ENCODE measurements at regions not wholly inside any gene's neighbourhood (a gene's known extent, or its start where the extent isn't known, plus 50 kb on each side); places are given as distances from the start of the nearest gene placed in this dataset.

GRCh38 chr10:28201410-28202400 lies 101.2 kb downstream of the MPP7 start:
- no peak for ATAC-seq
- no peak overlapping the region for H3K27ac ChIP-seq
- intact Hi-C loops (cut with DNase I; ENCODE audit: low total_unique reads), result no loop called here
- no peak for TF ChIP-seq POLR2A (IDR thresholded peaks at IDR 0.05)
- TF ChIP-seq, protein P1, sequence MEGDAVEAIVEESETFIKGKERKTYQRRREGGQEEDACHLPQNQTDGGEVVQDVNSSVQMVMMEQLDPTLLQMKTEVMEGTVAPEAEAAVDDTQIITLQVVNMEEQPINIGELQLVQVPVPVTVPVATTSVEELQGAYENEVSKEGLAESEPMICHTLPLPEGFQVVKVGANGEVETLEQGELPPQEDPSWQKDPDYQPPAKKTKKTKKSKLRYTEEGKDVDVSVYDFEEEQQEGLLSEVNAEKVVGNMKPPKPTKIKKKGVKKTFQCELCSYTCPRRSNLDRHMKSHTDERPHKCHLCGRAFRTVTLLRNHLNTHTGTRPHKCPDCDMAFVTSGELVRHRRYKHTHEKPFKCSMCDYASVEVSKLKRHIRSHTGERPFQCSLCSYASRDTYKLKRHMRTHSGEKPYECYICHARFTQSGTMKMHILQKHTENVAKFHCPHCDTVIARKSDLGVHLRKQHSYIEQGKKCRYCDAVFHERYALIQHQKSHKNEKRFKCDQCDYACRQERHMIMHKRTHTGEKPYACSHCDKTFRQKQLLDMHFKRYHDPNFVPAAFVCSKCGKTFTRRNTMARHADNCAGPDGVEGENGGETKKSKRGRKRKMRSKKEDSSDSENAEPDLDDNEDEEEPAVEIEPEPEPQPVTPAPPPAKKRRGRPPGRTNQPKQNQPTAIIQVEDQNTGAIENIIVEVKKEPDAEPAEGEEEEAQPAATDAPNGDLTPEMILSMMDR (IDR thresholded peaks at IDR 0.05 in 4 of 5, conservative IDR thresholded peaks at IDR 0.05 in 1 of 5), result no peak
- H3K4me1 ChIP-seq, result peaks cover 0 to 9% of the 10 kb centered on the region in 2 donors
- in situ Hi-C loops (cut with MboI; ENCODE audit: low sequenced_read_pairs in 4 of 4), result no loop called here
- H3K9me3 ChIP-seq, result no peaks in the 10 kb centered on the region
- DNase-seq, result no peak
- H3K27me3 ChIP-seq, result no peaks in the 10 kb centered on the region
- H3K36me3 ChIP-seq, result no peaks in the 10 kb centered on the region
- H3K4me3 ChIP-seq, result no peak overlapping the region

DNA sequence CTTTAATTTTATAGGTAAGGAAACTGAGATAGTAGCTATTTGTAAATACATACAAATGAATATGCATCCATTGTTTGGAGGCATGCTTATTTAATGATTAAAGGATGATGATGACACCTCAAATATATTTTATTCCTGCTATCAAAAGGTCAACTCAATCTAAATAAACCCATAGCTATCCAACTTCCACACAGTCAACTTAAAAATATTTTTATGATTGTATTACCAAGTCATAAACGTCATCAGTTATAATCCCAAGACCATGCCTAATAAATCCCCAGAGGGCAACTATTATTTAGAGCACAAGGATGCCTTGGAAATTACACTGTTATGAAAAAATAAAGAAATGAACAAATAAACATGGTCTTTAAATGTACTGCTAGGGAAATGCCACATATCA lies 102.1 kb downstream of the MPP7 start:
- in situ Hi-C loops (cut with MboI; ENCODE audit: low sequenced_read_pairs in 4 of 4), result no loop called here
- H3K9me3 ChIP-seq, result no peaks in the 10 kb centered on the region
- intact Hi-C loops (cut with DNase I; ENCODE audit: low total_unique reads), result no loop called here
- ATAC-seq (no peak), DNase-seq (no peak)
- H3K4me1 ChIP-seq, result peaks cover 0 to 9% of the 10 kb centered on the region in 2 donors
- H3K4me3 ChIP-seq, result no peak overlapping the region
- H3K27ac ChIP-seq, result no peak overlapping the region
- no peaks in the 10 kb centered on the region for H3K36me3 ChIP-seq
- no peaks in the 10 kb centered on the region for H3K27me3 ChIP-seq
- TF ChIP-seq, protein P1 (IDR thresholded peaks at IDR 0.05 in 4 of 5, conservative IDR thresholded peaks at IDR 0.05 in 1 of 5), result no peak
- TF ChIP-seq POLR2A (IDR thresholded peaks at IDR 0.05), result no peak

- H3K4me1 ChIP-seq, result peaks cover 0 to 9% of the 10 kb centered on the region in 2 donors
- no peaks in the 10 kb centered on the region for H3K36me3 ChIP-seq
- H3K27ac ChIP-seq, result no peak overlapping the region
- no peak overlapping the region for H3K4me3 ChIP-seq
- in situ Hi-C loops (cut with MboI; ENCODE audit: low sequenced_read_pairs in 4 of 4), result loop anchor here in 3 of 4 donors (25.0 kb wide), 1 partner anchor 463 kb away; the partner anchor contains the start of gene MKX (in 3 of the 3)
- H3K9me3 ChIP-seq, result no peaks in the 10 kb centered on the region
- intact Hi-C loops (cut with DNase I; ENCODE audit: low total_unique reads), result no loop called here
- ATAC-seq, result no peak
- TF ChIP-seq, protein P1 (IDR thresholded peaks at IDR 0.05 in 4 of 5, conservative IDR thresholded peaks at IDR 0.05 in 1 of 5), result no peak
- TF ChIP-seq POLR2A (IDR thresholded peaks at IDR 0.05), result no peak
- H3K27me3 ChIP-seq, result no peaks in the 10 kb centered on the region
- no peak for DNase-seq
Observed at GRCh38 chr10:28199941-28200340, 102.9 kb downstream of the MPP7 start.

GRCh38 chr10:28190196-28190595 lies 112.7 kb downstream of the MPP7 start:
- DNase-seq, result no peak
- in situ Hi-C loops (cut with MboI; ENCODE audit: low sequenced_read_pairs in 4 of 4) (loop anchor here in 3 of 4 donors (25.0 kb wide), 1 partner anchor 453 kb away; the partner anchor contains the start of gene MKX (in 3 of the 3)), intact Hi-C loops (cut with DNase I; ENCODE audit: low total_unique reads) (no loop called here)
- Histone ChIP-seq H3K4me3 (no peak overlapping the region), H3K4me1 (peaks cover 6 to 7% of the 10 kb centered on the region in 2 donors), H3K27ac (no peak overlapping the region), H3K36me3 (no peaks in the 10 kb centered on the region), H3K27me3 (no peaks in the 10 kb centered on the region), H3K9me3 (no peaks in the 10 kb centered on the region)
- TF ChIP-seq, protein P1 (IDR thresholded peaks at IDR 0.05 in 4 of 5, conservative IDR thresholded peaks at IDR 0.05 in 1 of 5), result no peak
- no peak for TF ChIP-seq POLR2A (IDR thresholded peaks at IDR 0.05)
- ATAC-seq, result no peak
